Activated naive CD4-positive, alpha-beta T cell treated with anti-CD3 and anti-CD28 coated beads, Interleukin-2, amount 50 U/mL, for 24 hours (primary cell): ENCODE measurements at regions not wholly inside any gene's neighbourhood (a gene's known extent, or its start where the extent isn't known, plus 50 kb on each side); places are given as distances from the start of the nearest gene placed in this dataset.

Source experiments
- H3K27ac Mint-ChIP-seq: one replicate; pipeline ENCODE4 v1.8.0; 2021; ENCODE audit warnings: mild to moderate bottlenecking, mixed read lengths
- H3K27me3 Mint-ChIP-seq: one replicate; pipeline ENCODE4 v1.8.0; 2021; ENCODE audit warnings: mixed read lengths
- H3K36me3 Mint-ChIP-seq: one replicate; pipeline ENCODE4 v1.8.0; 2021; ENCODE audit warnings: mixed read lengths
- H3K4me1 Mint-ChIP-seq: one replicate; pipeline ENCODE4 v1.8.0; 2021; ENCODE audit warnings: mixed read lengths
- H3K4me3 Mint-ChIP-seq: one replicate; pipeline ENCODE4 v1.8.0; 2021; ENCODE audit warnings: mild to moderate bottlenecking, mixed read lengths
- H3K9me3 Mint-ChIP-seq: one replicate; pipeline ENCODE4 v1.8.0; 2021; ENCODE audit warnings: mixed read lengths

DNA sequence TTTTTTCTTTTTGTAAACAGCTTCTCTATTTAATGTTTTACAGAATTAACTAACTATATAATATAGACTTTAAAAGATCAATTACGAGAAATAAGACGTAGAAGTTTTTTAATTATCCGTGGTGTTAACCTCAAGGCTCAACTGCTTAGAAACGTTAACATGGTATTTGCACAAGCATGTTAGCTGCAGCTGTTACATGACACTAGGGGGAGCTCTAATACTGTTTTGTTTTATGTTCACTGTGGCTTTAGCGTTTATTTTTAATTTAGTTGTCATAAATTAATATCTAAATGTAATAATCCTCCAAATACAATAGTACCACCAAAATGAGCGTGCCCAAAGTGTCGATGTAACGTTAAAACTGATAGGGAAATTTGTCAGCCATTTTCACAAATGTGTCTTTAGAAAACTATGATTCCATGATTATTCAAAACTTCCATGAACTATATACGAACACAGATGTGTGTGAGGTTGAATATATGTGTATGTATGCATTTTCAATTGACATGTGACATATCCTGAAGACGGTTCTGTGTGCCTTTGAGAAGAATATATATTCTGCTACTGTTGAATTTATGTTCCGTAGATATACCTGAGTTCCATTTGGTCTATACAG lies 828.8 kb upstream of the MBL2 start:
- H3K36me3 Mint-ChIP-seq = no peaks in the 10 kb centered on the region
- no peak overlapping the region for H3K4me3 Mint-ChIP-seq
- H3K27ac Mint-ChIP-seq = no peak overlapping the region
- no peaks in the 10 kb centered on the region for H3K27me3 Mint-ChIP-seq
- no peaks in the 10 kb centered on the region for H3K9me3 Mint-ChIP-seq
- no peaks in the 10 kb centered on the region for H3K4me1 Mint-ChIP-seq

DNA sequence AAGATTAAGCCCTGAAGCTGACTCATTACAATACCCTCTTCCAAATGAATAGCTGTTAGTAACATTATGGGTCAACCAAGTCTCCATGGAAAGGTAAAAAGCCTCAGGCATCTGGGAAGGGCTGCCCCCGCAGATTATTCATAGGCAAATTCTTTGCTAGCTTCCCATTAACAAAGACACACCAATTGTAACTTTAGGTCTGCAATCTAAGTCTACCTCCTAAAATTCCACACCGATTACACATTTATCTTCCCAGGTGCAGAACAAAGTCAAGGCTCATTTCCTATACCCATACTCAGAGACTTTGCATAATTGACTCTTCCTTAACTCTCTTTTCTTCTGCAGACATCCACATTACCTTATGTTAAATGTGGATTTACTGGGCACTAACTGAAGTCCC lies 826.3 kb upstream of the MBL2 start:
- H3K9me3 Mint-ChIP-seq = no peaks in the 10 kb centered on the region
- no peaks in the 10 kb centered on the region for H3K27me3 Mint-ChIP-seq
- no peaks in the 10 kb centered on the region for H3K36me3 Mint-ChIP-seq
- H3K4me3 Mint-ChIP-seq = no peak overlapping the region
- no peak overlapping the region for H3K27ac Mint-ChIP-seq
- no peaks in the 10 kb centered on the region for H3K4me1 Mint-ChIP-seq

DNA sequence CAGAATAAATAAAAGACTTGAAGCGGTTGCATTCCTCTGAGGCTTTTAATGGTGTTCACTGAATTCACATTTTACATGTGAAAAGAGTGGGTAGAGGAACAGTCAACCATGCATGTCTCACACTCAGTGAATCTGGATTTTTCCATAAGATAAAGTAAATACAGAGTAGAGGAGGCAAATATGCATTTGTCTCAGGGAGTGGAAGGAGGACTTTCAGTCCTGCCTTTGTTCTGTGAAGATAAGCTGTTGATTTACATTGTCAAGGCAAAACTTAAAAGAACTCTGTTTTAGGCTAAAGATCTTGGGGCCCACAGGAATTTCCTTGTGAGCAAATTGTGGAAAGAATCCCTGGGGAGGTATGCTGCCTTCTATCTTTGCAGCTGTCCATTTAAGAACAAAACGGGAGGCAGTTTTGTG lies 825.3 kb upstream of the MBL2 start:
- Mint-ChIP-seq H3K27me3 (no peaks in the 10 kb centered on the region), H3K4me3 (no peak overlapping the region)

DNA sequence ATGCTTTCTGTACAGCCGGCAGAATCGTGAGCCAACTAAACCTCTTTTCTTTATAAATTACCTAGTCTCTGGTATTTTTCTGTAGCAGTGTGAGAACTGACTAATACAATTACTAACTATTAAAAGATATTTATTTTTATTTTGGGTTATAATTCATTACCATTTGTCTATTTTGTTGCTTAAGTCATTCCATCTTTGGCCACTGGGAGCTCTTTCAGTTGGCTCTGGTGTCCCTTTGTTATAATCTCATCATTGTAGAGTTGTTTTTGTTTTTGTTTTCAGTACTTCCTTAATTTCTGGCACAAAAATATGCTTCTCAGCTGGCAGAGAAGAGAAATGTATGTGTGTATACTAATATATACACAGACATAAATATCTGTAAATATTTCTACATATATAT lies 807.9 kb upstream of the MBL2 start:
- Mint-ChIP-seq H3K36me3 (no peaks in the 10 kb centered on the region), H3K4me1 (no peaks in the 10 kb centered on the region), H3K9me3 (peaks cover 6% of the 10 kb centered on the region), H3K27me3 (no peaks in the 10 kb centered on the region), H3K4me3 (no peak overlapping the region), H3K27ac (no peak overlapping the region)

More for the DNA sequence above, 825.3 kb upstream of the MBL2 start:
- H3K4me1 Mint-ChIP-seq = no peaks in the 10 kb centered on the region
- H3K36me3 Mint-ChIP-seq = no peaks in the 10 kb centered on the region
- H3K27ac Mint-ChIP-seq = no peak overlapping the region
- H3K9me3 Mint-ChIP-seq = no peaks in the 10 kb centered on the region

DNA sequence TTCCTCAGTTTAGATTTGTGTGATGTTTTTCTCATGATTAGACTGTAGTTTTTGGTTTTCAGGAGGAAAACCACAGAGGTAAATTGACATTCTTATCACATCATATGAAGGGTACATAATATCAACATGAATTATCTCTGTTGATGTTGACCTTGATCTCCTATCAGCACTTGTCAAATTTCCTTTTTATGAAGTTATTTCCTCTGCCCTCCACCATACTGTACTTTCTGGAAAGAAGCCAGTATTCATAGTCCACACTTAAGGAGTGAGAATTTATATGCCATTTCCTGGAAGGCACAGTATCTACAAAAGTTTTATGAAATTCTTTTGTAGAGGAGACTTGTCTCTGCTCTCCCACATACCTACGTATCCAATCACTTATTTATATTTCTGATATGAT lies 807.2 kb upstream of the MBL2 start:
- H3K27me3 Mint-ChIP-seq = no peaks in the 10 kb centered on the region

DNA sequence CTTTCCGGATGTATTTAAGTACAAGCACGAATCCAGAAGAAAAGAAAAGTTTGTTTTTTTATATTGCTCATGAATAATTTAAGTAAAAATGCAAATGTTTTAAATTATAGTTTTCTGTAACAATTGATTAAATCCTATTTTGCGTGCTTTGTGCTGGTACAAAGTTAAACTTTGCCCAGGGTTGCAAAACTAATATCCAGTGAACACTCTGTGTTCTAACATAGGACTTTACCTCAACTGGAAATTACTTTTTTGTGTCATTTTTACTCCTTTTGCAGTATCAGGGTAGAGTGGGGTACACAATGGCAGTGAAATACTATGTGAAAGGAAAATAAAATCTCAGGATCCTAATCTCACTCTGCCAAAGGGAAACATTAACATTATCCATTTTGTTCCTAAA lies 801.4 kb upstream of the MBL2 start:
- no peaks in the 10 kb centered on the region for H3K27me3 Mint-ChIP-seq
- peaks cover 10% of the 10 kb centered on the region for H3K9me3 Mint-ChIP-seq
- no peak overlapping the region for H3K4me3 Mint-ChIP-seq
- no peak overlapping the region for H3K27ac Mint-ChIP-seq
- H3K36me3 Mint-ChIP-seq = no peaks in the 10 kb centered on the region
- H3K4me1 Mint-ChIP-seq = no peaks in the 10 kb centered on the region

More for the DNA sequence above, 807.2 kb upstream of the MBL2 start:
- Mint-ChIP-seq H3K9me3 (peaks cover 10% of the 10 kb centered on the region), H3K4me1 (no peaks in the 10 kb centered on the region), H3K27ac (no peak overlapping the region), H3K36me3 (no peaks in the 10 kb centered on the region), H3K4me3 (no peak overlapping the region)

DNA sequence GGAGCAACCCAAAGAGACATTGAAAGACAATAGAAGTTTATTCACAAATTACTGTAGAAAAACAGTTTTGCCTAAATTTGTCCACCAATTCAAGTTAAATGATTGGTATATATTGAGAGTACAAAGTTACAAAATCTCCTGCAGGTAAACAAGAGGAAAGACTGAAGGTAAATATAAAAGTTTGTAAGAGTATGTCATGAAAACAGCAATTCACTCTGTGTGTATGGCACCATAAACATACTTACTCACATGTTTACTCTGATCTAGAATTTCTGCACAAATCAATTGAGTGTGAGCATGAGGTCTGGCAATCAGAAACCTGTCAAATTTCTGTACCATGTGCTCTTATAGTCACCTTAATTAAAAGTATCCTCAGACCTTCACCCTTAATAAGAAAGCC lies 800.9 kb upstream of the MBL2 start:
- Mint-ChIP-seq H3K9me3 (peaks cover 10% of the 10 kb centered on the region), H3K4me1 (no peaks in the 10 kb centered on the region), H3K4me3 (no peak overlapping the region), H3K27ac (no peak overlapping the region), H3K36me3 (no peaks in the 10 kb centered on the region), H3K27me3 (no peaks in the 10 kb centered on the region)

DNA sequence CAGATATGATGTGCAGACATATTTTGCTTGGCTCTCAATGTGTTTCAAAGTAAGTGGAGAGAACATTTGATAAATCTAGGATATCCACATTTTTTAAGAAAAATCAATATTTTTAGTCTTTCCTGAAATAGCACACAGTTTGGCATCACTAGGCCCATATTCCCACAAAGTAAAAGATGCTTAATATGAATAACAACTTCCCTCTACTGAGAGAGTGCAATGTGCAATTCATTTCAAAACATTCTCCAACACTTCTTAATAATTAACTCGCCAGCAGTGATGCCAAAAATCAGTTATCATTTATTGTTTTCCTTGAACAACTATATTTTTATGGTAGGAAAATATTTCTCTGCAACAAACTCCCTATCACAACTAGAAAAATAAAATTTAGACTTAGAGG lies 800.2 kb upstream of the MBL2 start:
- Mint-ChIP-seq H3K4me3 (no peak overlapping the region), H3K27ac (no peak overlapping the region), H3K4me1 (no peaks in the 10 kb centered on the region), H3K36me3 (no peaks in the 10 kb centered on the region), H3K27me3 (no peaks in the 10 kb centered on the region), H3K9me3 (peaks cover 10% of the 10 kb centered on the region)

DNA sequence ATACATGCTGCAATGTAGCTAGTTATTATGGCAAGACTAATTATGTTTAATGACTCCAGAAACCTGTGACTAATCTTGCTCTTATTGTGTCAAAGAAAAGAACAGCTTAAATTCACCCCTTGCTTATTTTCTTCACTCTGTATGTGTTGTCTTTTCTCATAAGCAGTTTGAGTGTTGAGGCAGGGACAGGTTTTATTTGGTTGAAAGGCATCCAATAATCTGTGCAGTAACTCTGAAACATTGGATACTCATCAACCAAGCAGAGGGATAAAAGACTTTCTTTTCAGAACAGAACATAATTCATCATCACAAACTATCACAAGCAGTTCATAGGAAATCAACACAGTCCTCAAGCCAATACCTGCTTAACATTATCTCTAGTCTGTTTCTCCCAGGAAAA lies 797.6 kb upstream of the MBL2 start:
- H3K9me3 Mint-ChIP-seq = peaks cover 8% of the 10 kb centered on the region
- no peak overlapping the region for H3K4me3 Mint-ChIP-seq
- H3K27me3 Mint-ChIP-seq = no peaks in the 10 kb centered on the region
- H3K4me1 Mint-ChIP-seq = no peaks in the 10 kb centered on the region
- no peaks in the 10 kb centered on the region for H3K36me3 Mint-ChIP-seq
- no peak overlapping the region for H3K27ac Mint-ChIP-seq

DNA sequence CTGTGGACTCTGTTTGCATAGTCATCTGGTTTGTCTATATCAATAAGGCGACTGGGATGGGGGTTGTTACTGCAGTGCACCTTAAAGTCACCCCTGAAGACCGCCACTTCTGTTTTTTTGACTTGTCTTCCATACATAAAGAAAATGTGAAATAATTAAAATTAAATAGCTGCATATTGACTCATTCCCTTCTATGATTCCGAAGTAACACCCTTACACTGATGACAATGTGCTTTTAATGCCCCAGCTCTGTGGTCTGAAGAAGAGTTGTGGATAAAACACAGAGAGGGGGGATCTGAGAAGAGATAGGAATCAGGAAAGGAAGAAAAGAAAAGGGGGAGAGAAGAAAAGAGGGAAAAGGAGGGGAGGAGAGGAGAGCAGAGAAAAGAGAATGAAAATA lies 796.9 kb upstream of the MBL2 start:
- H3K4me3 Mint-ChIP-seq = no peak overlapping the region
- no peaks in the 10 kb centered on the region for H3K4me1 Mint-ChIP-seq
- H3K27me3 Mint-ChIP-seq = no peaks in the 10 kb centered on the region
- no peaks in the 10 kb centered on the region for H3K36me3 Mint-ChIP-seq
- H3K27ac Mint-ChIP-seq = no peak overlapping the region
- H3K9me3 Mint-ChIP-seq = peaks cover 6% of the 10 kb centered on the region

DNA sequence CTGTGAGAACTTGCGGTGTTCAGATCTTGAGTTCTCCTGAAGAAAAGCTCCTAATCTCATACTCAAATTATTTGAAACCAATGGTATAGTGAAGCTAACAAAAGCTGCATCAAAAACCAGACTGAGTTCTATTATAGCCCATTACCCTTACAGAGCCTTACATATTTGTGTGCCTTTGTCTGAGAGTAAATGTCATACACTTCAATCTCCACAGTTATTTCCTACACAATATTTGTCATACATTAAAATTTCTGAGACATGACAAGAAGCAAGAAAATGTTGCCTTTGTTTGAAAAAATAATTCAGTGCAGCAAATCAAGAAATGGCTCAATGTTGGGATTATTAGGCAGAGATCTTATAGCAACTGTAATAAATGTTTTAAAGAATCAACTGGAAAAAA lies 776.1 kb upstream of the MBL2 start:
- Mint-ChIP-seq H3K4me1 (no peaks in the 10 kb centered on the region), H3K27ac (no peak overlapping the region), H3K27me3 (no peaks in the 10 kb centered on the region), H3K36me3 (no peaks in the 10 kb centered on the region), H3K9me3 (peaks cover 10% of the 10 kb centered on the region), H3K4me3 (no peak overlapping the region)

DNA sequence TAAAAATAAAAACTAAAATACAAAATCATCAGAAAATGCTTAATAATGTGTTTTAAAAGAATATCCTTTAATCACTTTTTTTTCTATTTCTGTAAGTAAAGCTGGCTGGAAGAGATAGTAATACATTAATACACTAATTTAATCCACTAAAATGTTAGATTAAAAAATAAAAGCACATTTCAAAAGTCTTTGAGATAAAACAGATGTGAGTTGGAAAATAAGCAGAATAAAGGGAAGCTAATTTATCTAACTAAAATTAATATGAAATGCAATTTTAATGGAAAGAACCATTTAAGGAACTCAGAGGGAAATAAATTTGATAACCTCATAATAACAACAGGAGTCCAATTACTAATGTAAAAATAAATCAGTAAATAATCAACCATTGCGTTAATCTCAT lies 774.8 kb upstream of the MBL2 start:
- H3K9me3 Mint-ChIP-seq = peaks cover 10% of the 10 kb centered on the region
- no peaks in the 10 kb centered on the region for H3K4me1 Mint-ChIP-seq

DNA sequence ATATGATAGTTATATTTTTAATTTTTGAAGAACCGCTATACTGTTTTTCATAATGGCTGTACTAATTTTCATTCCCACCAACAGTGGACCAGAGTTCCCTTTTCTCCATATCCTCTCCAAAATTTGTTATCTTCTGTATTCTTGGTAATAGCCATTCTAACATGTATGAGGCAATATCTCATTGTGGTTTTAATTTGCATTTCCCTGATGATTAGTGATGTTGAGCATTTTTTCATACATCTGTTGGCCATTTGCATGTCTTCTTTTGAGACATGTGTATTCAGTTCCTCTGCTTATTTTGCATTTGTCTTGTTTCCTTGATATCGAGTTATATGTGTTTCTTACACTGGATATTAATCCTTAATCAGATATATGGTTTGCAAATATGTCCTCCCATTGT lies 770.8 kb upstream of the MBL2 start:
- H3K9me3 Mint-ChIP-seq = peaks cover 10% of the 10 kb centered on the region

More for the DNA sequence above, 774.8 kb upstream of the MBL2 start:
- H3K27me3 Mint-ChIP-seq = no peaks in the 10 kb centered on the region
- H3K27ac Mint-ChIP-seq = no peak overlapping the region
- no peaks in the 10 kb centered on the region for H3K36me3 Mint-ChIP-seq
- H3K4me3 Mint-ChIP-seq = no peak overlapping the region

DNA sequence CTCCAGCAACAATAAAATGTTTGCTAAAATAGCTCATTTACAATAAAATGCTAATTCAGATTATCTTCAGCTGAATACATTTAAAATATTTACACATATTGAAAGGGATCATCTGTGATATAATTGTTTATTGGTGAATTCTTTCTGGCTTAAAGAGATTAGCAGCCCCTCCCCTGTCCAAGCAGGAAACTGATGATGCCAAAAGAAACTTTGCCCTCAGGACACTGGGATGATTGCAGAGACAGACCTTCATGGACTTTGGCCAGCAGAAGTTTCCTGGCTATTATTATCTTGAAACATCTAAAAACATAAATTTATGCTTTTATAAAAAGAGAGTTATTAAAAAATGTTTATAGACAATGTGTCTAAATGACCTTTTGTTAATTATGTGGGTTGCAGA lies 764.9 kb upstream of the MBL2 start:
- Mint-ChIP-seq H3K36me3 (no peaks in the 10 kb centered on the region), H3K9me3 (peaks cover 13% of the 10 kb centered on the region), H3K4me1 (no peaks in the 10 kb centered on the region), H3K27me3 (no peaks in the 10 kb centered on the region), H3K4me3 (no peak overlapping the region), H3K27ac (no peak overlapping the region)

More for the DNA sequence above, 770.8 kb upstream of the MBL2 start:
- H3K36me3 Mint-ChIP-seq = no peaks in the 10 kb centered on the region
- H3K4me1 Mint-ChIP-seq = no peaks in the 10 kb centered on the region
- no peaks in the 10 kb centered on the region for H3K27me3 Mint-ChIP-seq
- no peak overlapping the region for H3K27ac Mint-ChIP-seq
- H3K4me3 Mint-ChIP-seq = no peak overlapping the region

DNA sequence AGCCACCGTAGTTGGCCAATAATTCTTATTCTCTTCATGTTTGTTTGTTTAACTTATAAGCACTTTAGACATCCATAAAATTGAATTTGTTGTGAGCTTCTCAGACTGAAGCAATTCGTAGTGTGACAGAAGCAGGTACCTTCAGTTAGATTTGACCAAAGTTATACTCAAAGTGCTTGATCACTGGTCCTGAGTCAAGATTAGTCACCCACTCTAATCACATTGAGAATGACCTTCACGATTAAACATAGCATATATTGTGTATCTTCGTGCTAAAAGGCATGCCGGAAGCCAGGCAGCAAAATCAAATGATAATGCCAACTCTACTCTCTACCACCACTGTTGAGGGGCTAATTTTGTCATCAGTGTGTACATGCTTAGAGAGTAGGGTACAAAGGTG lies 763.7 kb upstream of the MBL2 start:
- Mint-ChIP-seq H3K4me3 (no peak overlapping the region), H3K27me3 (no peaks in the 10 kb centered on the region), H3K36me3 (no peaks in the 10 kb centered on the region), H3K27ac (no peak overlapping the region), H3K4me1 (no peaks in the 10 kb centered on the region), H3K9me3 (peaks cover 7% of the 10 kb centered on the region)

DNA sequence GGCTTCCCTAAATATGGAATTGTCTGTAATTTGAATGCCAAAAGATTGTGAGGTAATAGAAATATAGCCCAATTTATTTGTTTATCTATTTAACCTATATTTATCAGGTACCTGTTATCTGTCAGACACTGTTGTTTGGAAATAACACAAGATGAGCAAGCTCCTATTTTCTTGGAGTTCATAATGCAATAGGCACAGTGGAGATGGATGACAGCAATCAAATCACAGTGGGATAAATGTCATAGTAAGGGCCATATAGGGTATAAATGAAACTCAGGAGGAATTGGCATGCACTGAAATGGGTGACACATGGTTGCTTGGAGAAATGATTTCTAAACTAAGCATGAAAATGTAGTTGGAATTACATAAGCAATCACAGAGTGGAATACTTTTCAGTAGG lies 761.8 kb upstream of the MBL2 start:
- no peaks in the 10 kb centered on the region for H3K36me3 Mint-ChIP-seq
- H3K9me3 Mint-ChIP-seq = peaks cover 6% of the 10 kb centered on the region
- H3K27me3 Mint-ChIP-seq = no peaks in the 10 kb centered on the region
- no peaks in the 10 kb centered on the region for H3K4me1 Mint-ChIP-seq
- no peak overlapping the region for H3K4me3 Mint-ChIP-seq
- H3K27ac Mint-ChIP-seq = no peak overlapping the region

DNA sequence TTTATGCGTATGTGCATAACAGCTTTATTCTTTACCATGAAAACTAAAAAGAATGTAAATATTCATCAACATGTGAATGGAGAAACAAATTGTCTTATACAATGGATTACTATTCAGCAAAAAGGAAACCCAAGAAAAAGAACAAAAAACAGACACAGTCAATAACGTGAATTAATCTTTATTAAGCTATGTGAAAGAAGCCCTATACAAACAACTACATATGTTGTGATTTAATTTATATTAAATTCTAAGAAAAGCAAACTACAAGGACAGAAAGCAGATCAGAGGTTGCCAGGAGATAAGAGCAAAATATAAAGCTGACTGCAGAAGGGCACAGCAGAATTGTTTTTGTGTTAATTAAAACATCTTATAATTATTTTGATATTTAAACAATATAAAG lies 756.4 kb upstream of the MBL2 start:
- H3K36me3 Mint-ChIP-seq = no peaks in the 10 kb centered on the region
- no peaks in the 10 kb centered on the region for H3K4me1 Mint-ChIP-seq
- H3K4me3 Mint-ChIP-seq = no peak overlapping the region
- H3K27me3 Mint-ChIP-seq = no peaks in the 10 kb centered on the region
- H3K9me3 Mint-ChIP-seq = peaks cover 5% of the 10 kb centered on the region
- H3K27ac Mint-ChIP-seq = no peak overlapping the region
